SU-DHL-6 (cell line): ENCODE measurements at regions not wholly inside any gene's neighbourhood (a gene's known extent, or its start where the extent isn't known, plus 50 kb on each side); places are given as distances from the start of the nearest gene placed in this dataset.

Experiments used
- H2AFZ ChIP-seq: fragments of 200-600 bp; sonication (generic); 2 replicates; pipeline ENCODE4 v1.6.1; 2014; ENCODE audit warnings: low read depth, mild to moderate bottlenecking, moderate library complexity, mixed read lengths, antibody characterized with exemption, low read length; ENCODE audit not compliant: severe bottlenecking
- H3F3A ChIP-seq: fragments of 200-600 bp; shearing (Covaris generic); 2 replicates; pipeline ENCODE4 v1.6.0; 2016; ENCODE audit warnings: antibody characterized with exemption, mild to moderate bottlenecking; ENCODE audit not compliant: insufficient read depth
- H3K27ac ChIP-seq: fragments of 200-600 bp; sonication (generic); 2 replicates; pipeline ENCODE4 v1.5.1; 2016; ENCODE audit warnings: low read depth, mild to moderate bottlenecking, low read length, moderate library complexity, mixed read lengths
- H3K27me3 ChIP-seq: fragments of 200-600 bp; sonication (generic), shearing (Covaris generic); 2 replicates; pipeline ENCODE4 v1.6.0; 2014; ENCODE audit warnings: mild to moderate bottlenecking, low read length
- H3K36me3 ChIP-seq: fragments of 200-600 bp; sonication (generic); 2 replicates; pipeline ENCODE4 v1.6.1; 2014; ENCODE audit warnings: mild to moderate bottlenecking, low read length, mixed read lengths
- H3K4me2 ChIP-seq: fragments of 300-600, 200-600 bp; shearing (Covaris generic), sonication (generic); 2 replicates; pipeline ENCODE4 v1.6.0; 2014; ENCODE audit warnings: low read length, low read depth, mild to moderate bottlenecking; ENCODE audit not compliant: poor library complexity, severe bottlenecking
- H3K4me3 ChIP-seq: fragments of 200-600 bp; sonication (generic); 2 replicates; pipeline ENCODE4 v1.5.1; 2014; ENCODE audit warnings: antibody characterized with exemption, low read length, mild to moderate bottlenecking, mixed read lengths; ENCODE audit not compliant: insufficient read depth, poor library complexity, severe bottlenecking
- H3K79me2 ChIP-seq: fragments of 200-600 bp; sonication (generic); 2 replicates; pipeline ENCODE4 v1.6.1; 2014; ENCODE audit warnings: mild to moderate bottlenecking, low read length, moderate library complexity; ENCODE audit not compliant: insufficient read depth
- H3K9ac ChIP-seq: fragments of 200-600 bp; sonication (generic); 2 replicates; pipeline ENCODE4 v1.7.0; 2014; ENCODE audit warnings: mild to moderate bottlenecking, low read length
- H3K9me2 ChIP-seq: fragments of 200-600 bp; sonication (generic); replicated peaks from 2 replicates; pipeline ENCODE4 v1.6.1; 2014; ENCODE audit warnings: low read length; ENCODE audit not compliant: insufficient read depth
- H3K9me3 ChIP-seq: fragments of 200-600 bp; sonication (generic); 2 replicates; pipeline ENCODE4 v1.6.1; 2014; ENCODE audit warnings: low read length, mixed read lengths; ENCODE audit not compliant: insufficient read depth
- H4K20me1 ChIP-seq: fragments of 200-600 bp; sonication (generic); 2 replicates; pipeline ENCODE4 v1.6.1; 2014; ENCODE audit warnings: low read depth, mild to moderate bottlenecking, antibody characterized with exemption, low read length, moderate library complexity, mixed read lengths
- CTCF ChIP-seq: fragments of 200-600 bp; sonication (generic); IDR thresholded peaks from one replicate; pipeline ENCODE4 v1.5.1; 2017; ENCODE audit warnings: antibody characterized with exemption, mild to moderate bottlenecking, low read length, moderate library complexity; ENCODE audit not compliant: insufficient read depth, poor library complexity, severe bottlenecking
- EZH2phosphoT487 ChIP-seq: fragments of 200-600 bp; sonication (generic), shearing (Covaris generic); conservative IDR thresholded peaks from 2 replicates; pipeline ENCODE4 v1.6.1; 2018; ENCODE audit warnings: mild to moderate bottlenecking, antibody characterized with exemption, low read length, moderate library complexity, mixed read lengths

GRCh38 chr6:15916581-15916980 is 212.3 kb upstream of the MYLIP start:
- H3K9me3 ChIP-seq: no peaks in the 10 kb centered on the region
- no peaks in the 10 kb centered on the region for H3K79me2 ChIP-seq
- H2AFZ ChIP-seq: no peak overlapping the region
- H4K20me1 ChIP-seq: no peaks in the 10 kb centered on the region
- TF ChIP-seq EZH2phosphoT487 (no peak), CTCF (no peak)
- no peak overlapping the region for H3K27ac ChIP-seq
- H3K4me3 ChIP-seq: no peak overlapping the region
- no peaks in the 10 kb centered on the region for H3F3A ChIP-seq
- no peak overlapping the region for H3K4me2 ChIP-seq
- H3K36me3 ChIP-seq: no peaks in the 10 kb centered on the region
- no peaks in the 10 kb centered on the region for H3K9me2 ChIP-seq
- H3K27me3 ChIP-seq: no peaks in the 10 kb centered on the region
- H3K9ac ChIP-seq: no peak overlapping the region

GRCh38 chr6:15915508-15916178 is 213.2 kb upstream of the MYLIP start:
- Histone ChIP-seq H3K4me3 (no peak overlapping the region), H3K27ac (no peak overlapping the region), H3K36me3 (no peaks in the 10 kb centered on the region), H3K9me3 (no peaks in the 10 kb centered on the region), H3K9me2 (no peaks in the 10 kb centered on the region), H2AFZ (no peak overlapping the region), H3F3A (no peaks in the 10 kb centered on the region), H3K9ac (no peak overlapping the region), H3K4me2 (no peak overlapping the region), H3K27me3 (no peaks in the 10 kb centered on the region), H4K20me1 (no peaks in the 10 kb centered on the region), H3K79me2 (no peaks in the 10 kb centered on the region)
- TF ChIP-seq CTCF (no peak), EZH2phosphoT487 (no peak)

- H3K9me2 ChIP-seq: no peaks in the 10 kb centered on the region
- H3K79me2 ChIP-seq: no peaks in the 10 kb centered on the region
- no peaks in the 10 kb centered on the region for H3F3A ChIP-seq
- no peaks in the 10 kb centered on the region for H4K20me1 ChIP-seq
- H3K27ac ChIP-seq: no peak overlapping the region
- no peak overlapping the region for H3K9ac ChIP-seq
- H3K4me3 ChIP-seq: no peak overlapping the region
- no peaks in the 10 kb centered on the region for H3K36me3 ChIP-seq
- H2AFZ ChIP-seq: no peak overlapping the region
- H3K4me2 ChIP-seq: no peak overlapping the region
- TF ChIP-seq CTCF: no peak
- no peak for TF ChIP-seq EZH2phosphoT487
- no peaks in the 10 kb centered on the region for H3K9me3 ChIP-seq
- no peaks in the 10 kb centered on the region for H3K27me3 ChIP-seq
Measured at GRCh38 chr6:15914553-15914952, 214.3 kb upstream of the MYLIP start.
